ENCODE measurements at regions not wholly inside any gene's neighbourhood (a gene's known extent, or its start where the extent isn't known, plus 50 kb on each side); places are given as distances from the start of the nearest gene placed in this dataset.

- Histone ChIP-seq H3K4me1 (ENCODE audit: control insufficient read depth in 2 of 2, insufficient read depth in 2 of 2, low read length in 2 of 2) (no peaks in the 10 kb centered on the region), H3K27ac (ENCODE audit: low read depth, low read length) (no peak overlapping the region), H3K36me3 (ENCODE audit: control insufficient read depth in 2 of 3, insufficient read depth in 3 of 3, low read length in 3 of 3) (no peaks in the 10 kb centered on the region), H3K9me3 (ENCODE audit: control insufficient read depth in 2 of 3, low read length in 3 of 3) (no peaks in the 10 kb centered on the region), H3K27me3 (ENCODE audit: control insufficient read depth in 2 of 2, insufficient read depth in 2 of 2, low read length in 2 of 2) (no peaks in the 10 kb centered on the region), H3K4me3 (ENCODE audit: low read length) (no peak overlapping the region)
- H3K27ac Mint-ChIP-seq: no peak overlapping the region
- ChIA-PET POLR2A (no interaction called here), CTCF (no interaction called here)
- ATAC-seq: no peak
- H3K4me3 Mint-ChIP-seq: no peak overlapping the region
- no peaks in the 10 kb centered on the region for H3K27me3 Mint-ChIP-seq
- H3K4me1 Mint-ChIP-seq: no peaks in the 10 kb centered on the region
- peaks cover 2 to 20% (median 7%) of the 10 kb centered on the region in 11 donors for H3K9me3 Mint-ChIP-seq
- peaks cover 0 to 4% (median 0%) of the 10 kb centered on the region in 5 donors for H3K36me3 Mint-ChIP-seq
- no peak for DNase-seq
- intact Hi-C loops (cut with micrococcal nuclease): no loop called here
Measured at GRCh38 chr4:19514276-19515070, 737.2 kb upstream of the SLIT2 start.

- Mint-ChIP-seq H3K36me3 (no peaks in the 10 kb centered on the region), H3K9me3 (peaks cover 0 to 14% (median 6%) of the 10 kb centered on the region in 11 donors), H3K4me1 (no peaks in the 10 kb centered on the region), H3K27ac (no peak overlapping the region), H3K27me3 (no peaks in the 10 kb centered on the region), H3K4me3 (no peak overlapping the region)
- Histone ChIP-seq H3K27me3 (ENCODE audit: control insufficient read depth in 2 of 2, insufficient read depth in 2 of 2, low read length in 2 of 2) (no peaks in the 10 kb centered on the region), H3K36me3 (ENCODE audit: control insufficient read depth in 2 of 3, insufficient read depth in 3 of 3, low read length in 3 of 3) (no peaks in the 10 kb centered on the region), H3K4me1 (ENCODE audit: control insufficient read depth in 2 of 2, insufficient read depth in 2 of 2, low read length in 2 of 2) (no peaks in the 10 kb centered on the region), H3K9me3 (ENCODE audit: control insufficient read depth in 2 of 3, low read length in 3 of 3) (no peaks in the 10 kb centered on the region), H3K27ac (ENCODE audit: low read depth, low read length) (no peak overlapping the region), H3K4me3 (ENCODE audit: low read length) (no peak overlapping the region)
- intact Hi-C loops (cut with micrococcal nuclease): no loop called here
- DNase-seq (no peak), ATAC-seq (no peak)
- CTCF ChIA-PET: no interaction called here
- POLR2A ChIA-PET: no interaction called here
Measured at GRCh38 chr4:19512086-19512485, 739.6 kb upstream of the SLIT2 start.

GRCh38 chr4:19510993-19511392 lies 740.7 kb upstream of the SLIT2 start:
- CTCF ChIA-PET: no interaction called here
- intact Hi-C loops (cut with micrococcal nuclease): no loop called here
- Mint-ChIP-seq H3K27ac (no peak overlapping the region), H3K9me3 (peaks cover 0 to 10% (median 5%) of the 10 kb centered on the region in 11 donors), H3K4me3 (no peak overlapping the region), H3K36me3 (no peaks in the 10 kb centered on the region), H3K4me1 (no peaks in the 10 kb centered on the region), H3K27me3 (no peaks in the 10 kb centered on the region)
- no peak for DNase-seq
- no peak overlapping the region for H3K27ac ChIP-seq (ENCODE audit: low read depth, low read length)
- no peaks in the 10 kb centered on the region for H3K36me3 ChIP-seq (ENCODE audit: control insufficient read depth in 2 of 3, insufficient read depth in 3 of 3, low read length in 3 of 3)
- no peaks in the 10 kb centered on the region for H3K4me1 ChIP-seq (ENCODE audit: control insufficient read depth in 2 of 2, insufficient read depth in 2 of 2, low read length in 2 of 2)
- no peaks in the 10 kb centered on the region for H3K27me3 ChIP-seq (ENCODE audit: control insufficient read depth in 2 of 2, insufficient read depth in 2 of 2, low read length in 2 of 2)
- no peak for ATAC-seq
- no peaks in the 10 kb centered on the region for H3K9me3 ChIP-seq (ENCODE audit: control insufficient read depth in 2 of 3, low read length in 3 of 3)
- H3K4me3 ChIP-seq (ENCODE audit: low read length): no peak overlapping the region
- POLR2A ChIA-PET: no interaction called here

GRCh38 chr4:19508442-19508841 lies 743.3 kb upstream of the SLIT2 start:
- no peak overlapping the region for H3K4me3 ChIP-seq (ENCODE audit: low read length)
- H3K9me3 Mint-ChIP-seq: peaks cover 0 to 12% (median 4%) of the 10 kb centered on the region in 11 donors
- H3K27me3 ChIP-seq (ENCODE audit: control insufficient read depth in 2 of 2, insufficient read depth in 2 of 2, low read length in 2 of 2): no peaks in the 10 kb centered on the region
- no peak overlapping the region for H3K27ac Mint-ChIP-seq
- ATAC-seq: no peak
- H3K4me3 Mint-ChIP-seq: no peak overlapping the region
- no peak overlapping the region for H3K27ac ChIP-seq (ENCODE audit: low read depth, low read length)
- H3K4me1 ChIP-seq (ENCODE audit: control insufficient read depth in 2 of 2, insufficient read depth in 2 of 2, low read length in 2 of 2): no peaks in the 10 kb centered on the region
- DNase-seq: no peak
- no peaks in the 10 kb centered on the region for H3K36me3 Mint-ChIP-seq
- POLR2A ChIA-PET: no interaction called here
- no peaks in the 10 kb centered on the region for H3K4me1 Mint-ChIP-seq
- CTCF ChIA-PET: no interaction called here
- intact Hi-C loops (cut with micrococcal nuclease): no loop called here
- no peaks in the 10 kb centered on the region for H3K27me3 Mint-ChIP-seq
- no peaks in the 10 kb centered on the region for H3K9me3 ChIP-seq (ENCODE audit: control insufficient read depth in 2 of 3, low read length in 3 of 3)
- no peaks in the 10 kb centered on the region for H3K36me3 ChIP-seq (ENCODE audit: control insufficient read depth in 2 of 3, insufficient read depth in 3 of 3, low read length in 3 of 3)

- intact Hi-C loops (cut with micrococcal nuclease): no loop called here
- no peak overlapping the region for H3K4me3 Mint-ChIP-seq
Measured at GRCh38 chr4:19497705-19498104, 754.0 kb upstream of the SLIT2 start.

GRCh38 chr4:19496756-19497155 lies 754.9 kb upstream of the SLIT2 start:
- Histone ChIP-seq H3K9me3 (ENCODE audit: control insufficient read depth in 2 of 3, low read length in 3 of 3) (no peaks in the 10 kb centered on the region), H3K36me3 (ENCODE audit: control insufficient read depth in 2 of 3, insufficient read depth in 3 of 3, low read length in 3 of 3) (no peaks in the 10 kb centered on the region), H3K4me1 (ENCODE audit: control insufficient read depth in 2 of 2, insufficient read depth in 2 of 2, low read length in 2 of 2) (no peaks in the 10 kb centered on the region), H3K27ac (ENCODE audit: low read depth, low read length) (no peak overlapping the region), H3K27me3 (ENCODE audit: control insufficient read depth in 2 of 2, insufficient read depth in 2 of 2, low read length in 2 of 2) (no peaks in the 10 kb centered on the region), H3K4me3 (ENCODE audit: low read length) (no peak overlapping the region)
- POLR2A ChIA-PET: no interaction called here
- CTCF ChIA-PET: no interaction called here
- DNase-seq (no peak), ATAC-seq (no peak)
- H3K36me3 Mint-ChIP-seq: no peaks in the 10 kb centered on the region
- H3K4me3 Mint-ChIP-seq: no peak overlapping the region
- H3K4me1 Mint-ChIP-seq: no peaks in the 10 kb centered on the region
- no peaks in the 10 kb centered on the region for H3K27me3 Mint-ChIP-seq
- H3K27ac Mint-ChIP-seq: no peak overlapping the region
- H3K9me3 Mint-ChIP-seq: peaks cover 2 to 24% (median 6%) of the 10 kb centered on the region in 11 donors
- intact Hi-C loops (cut with micrococcal nuclease): no loop called here

More at GRCh38 chr4:19497705-19498104, 754.0 kb upstream of the SLIT2 start:
- no peak overlapping the region for H3K27ac Mint-ChIP-seq
- H3K9me3 Mint-ChIP-seq: peaks cover 2 to 18% (median 6%) of the 10 kb centered on the region in 11 donors
- H3K27ac ChIP-seq (ENCODE audit: low read depth, low read length): no peak overlapping the region
- H3K9me3 ChIP-seq (ENCODE audit: control insufficient read depth in 2 of 3, low read length in 3 of 3): no peaks in the 10 kb centered on the region
- ChIA-PET CTCF (no interaction called here), POLR2A (no interaction called here)
- ATAC-seq (no peak), DNase-seq (no peak)
- no peaks in the 10 kb centered on the region for H3K27me3 ChIP-seq (ENCODE audit: control insufficient read depth in 2 of 2, insufficient read depth in 2 of 2, low read length in 2 of 2)
- H3K4me1 ChIP-seq (ENCODE audit: control insufficient read depth in 2 of 2, insufficient read depth in 2 of 2, low read length in 2 of 2): no peaks in the 10 kb centered on the region
- H3K27me3 Mint-ChIP-seq: no peaks in the 10 kb centered on the region
- no peaks in the 10 kb centered on the region for H3K4me1 Mint-ChIP-seq
- H3K36me3 ChIP-seq (ENCODE audit: control insufficient read depth in 2 of 3, insufficient read depth in 3 of 3, low read length in 3 of 3): no peaks in the 10 kb centered on the region
- H3K4me3 ChIP-seq (ENCODE audit: low read length): no peak overlapping the region
- no peaks in the 10 kb centered on the region for H3K36me3 Mint-ChIP-seq

GRCh38 chr4:19494961-19495360 lies 756.7 kb upstream of the SLIT2 start:
- Histone ChIP-seq H3K36me3 (ENCODE audit: control insufficient read depth in 2 of 3, insufficient read depth in 3 of 3, low read length in 3 of 3) (no peaks in the 10 kb centered on the region), H3K9me3 (ENCODE audit: control insufficient read depth in 2 of 3, low read length in 3 of 3) (no peaks in the 10 kb centered on the region), H3K27me3 (ENCODE audit: control insufficient read depth in 2 of 2, insufficient read depth in 2 of 2, low read length in 2 of 2) (no peaks in the 10 kb centered on the region), H3K4me3 (ENCODE audit: low read length) (no peak overlapping the region), H3K27ac (ENCODE audit: low read depth, low read length) (no peak overlapping the region), H3K4me1 (ENCODE audit: control insufficient read depth in 2 of 2, insufficient read depth in 2 of 2, low read length in 2 of 2) (no peaks in the 10 kb centered on the region)
- CTCF ChIA-PET: no interaction called here
- DNase-seq: no peak
- Mint-ChIP-seq H3K4me3 (no peak overlapping the region), H3K9me3 (peaks cover 2 to 24% (median 6%) of the 10 kb centered on the region in 11 donors), H3K27ac (no peak overlapping the region), H3K27me3 (no peaks in the 10 kb centered on the region), H3K36me3 (no peaks in the 10 kb centered on the region), H3K4me1 (no peaks in the 10 kb centered on the region)
- intact Hi-C loops (cut with micrococcal nuclease): no loop called here
- POLR2A ChIA-PET: no interaction called here
- no peak for ATAC-seq
